ENCODE measurements at regions not wholly inside any gene's neighbourhood (a gene's known extent, or its start where the extent isn't known, plus 50 kb on each side); places are given as distances from the start of the nearest gene placed in this dataset.

- TF ChIP-seq HMGXB4 (CRISPR knock-in tag; IDR thresholded peaks at IDR 0.05; ENCODE audit: borderline replicate concordance) (no peak), BCL3 (IDR thresholded peaks at IDR 0.05) (no peak)
Observed at GRCh38 chr6:135638108-135638507, 140.6 kb upstream of the AHI1 start (continued).

GRCh38 chr6:135640048-135640447, 142.5 kb upstream of the AHI1 start:
- ChIA-PET CTCF (no interaction called here), POLR2A (no interaction called here)
- DNase-seq (ENCODE audit: low read depth in 1 of 2, low spot score in 1 of 2) (no peak), ATAC-seq (no peak), FAIRE-seq (no peak)
- Histone ChIP-seq H3K4me3 (no peak overlapping the region), H3K27ac (no peak overlapping the region), H3K9me3 (no peaks in the 10 kb centered on the region), H3K4me2 (no peak overlapping the region), H3K4me1 (no peaks in the 10 kb centered on the region)
- WGBS (ENCODE audit: missing lambda C conversion rate) = 80% methylated on average over 2 of the region's 2 CpGs
- no peak for TF ChIP-seq MAZ (IDR thresholded peaks at IDR 0.05; ENCODE audit: borderline replicate concordance, low read depth, low read length)
- TF ChIP-seq MAFK (IDR thresholded peaks at IDR 0.05; ENCODE audit: partially characterized antibody) = peak; percentile 73
- no peak for TF ChIP-seq POLR2A (IDR thresholded peaks at IDR 0.05; ENCODE audit: low read length)
- TF ChIP-seq TFCP2L1 (CRISPR knock-in tag; IDR thresholded peaks at IDR 0.05) = no peak

GRCh38 chr6:135640449-135641111, 143.0 kb upstream of the AHI1 start:
- Histone ChIP-seq H3K9me3 (no peaks in the 10 kb centered on the region), H3K4me3 (no peak overlapping the region), H3K4me1 (no peaks in the 10 kb centered on the region), H3K27ac (no peak overlapping the region), H3K4me2 (no peak overlapping the region)
- ChIA-PET CTCF (no interaction called here), POLR2A (no interaction called here)
- TF ChIP-seq ZSCAN20 (CRISPR knock-in tag; IDR thresholded peaks at IDR 0.05) (no peak), KDM1A (IDR thresholded peaks at IDR 0.05; ENCODE audit: low read depth) (no peak), PBX3 (IDR thresholded peaks at IDR 0.05) (no peak), GATA3 (IDR thresholded peaks at IDR 0.05; ENCODE audit: borderline replicate concordance) (no peak), FOSB (CRISPR knock-in tag; IDR thresholded peaks at IDR 0.05) (no peak), ZNF302 (CRISPR knock-in tag; IDR thresholded peaks at IDR 0.05) (no peak), RNF2 (IDR thresholded peaks at IDR 0.05; ENCODE audit: borderline replicate concordance, low read depth) (no peak), CBX8 (IDR thresholded peaks at IDR 0.05) (no peak), ELK1 (IDR thresholded peaks at IDR 0.05; ENCODE audit: low read depth, low read length) (no peak), HMGXB4 (CRISPR knock-in tag; IDR thresholded peaks at IDR 0.05; ENCODE audit: borderline replicate concordance) (no peak), HDAC2 (IDR thresholded peaks at IDR 0.05) (no peak), HES2 (IDR thresholded peaks at IDR 0.05) (no peak), BHLHE40 (IDR thresholded peaks at IDR 0.05; ENCODE audit: low read depth, low read length) (no peak), FOXS1 (CRISPR knock-in tag; IDR thresholded peaks at IDR 0.05) (no peak), ESRRA (IDR thresholded peaks at IDR 0.05; ENCODE audit: borderline replicate concordance, low read length) (no peak), JUNB (IDR thresholded peaks at IDR 0.05) (no peak), NPAS2 (CRISPR knock-in tag; IDR thresholded peaks at IDR 0.05; ENCODE audit: borderline replicate concordance) (no peak), JUN (IDR thresholded peaks at IDR 0.05) (no peak)
- TF ChIP-seq, protein P1, sequence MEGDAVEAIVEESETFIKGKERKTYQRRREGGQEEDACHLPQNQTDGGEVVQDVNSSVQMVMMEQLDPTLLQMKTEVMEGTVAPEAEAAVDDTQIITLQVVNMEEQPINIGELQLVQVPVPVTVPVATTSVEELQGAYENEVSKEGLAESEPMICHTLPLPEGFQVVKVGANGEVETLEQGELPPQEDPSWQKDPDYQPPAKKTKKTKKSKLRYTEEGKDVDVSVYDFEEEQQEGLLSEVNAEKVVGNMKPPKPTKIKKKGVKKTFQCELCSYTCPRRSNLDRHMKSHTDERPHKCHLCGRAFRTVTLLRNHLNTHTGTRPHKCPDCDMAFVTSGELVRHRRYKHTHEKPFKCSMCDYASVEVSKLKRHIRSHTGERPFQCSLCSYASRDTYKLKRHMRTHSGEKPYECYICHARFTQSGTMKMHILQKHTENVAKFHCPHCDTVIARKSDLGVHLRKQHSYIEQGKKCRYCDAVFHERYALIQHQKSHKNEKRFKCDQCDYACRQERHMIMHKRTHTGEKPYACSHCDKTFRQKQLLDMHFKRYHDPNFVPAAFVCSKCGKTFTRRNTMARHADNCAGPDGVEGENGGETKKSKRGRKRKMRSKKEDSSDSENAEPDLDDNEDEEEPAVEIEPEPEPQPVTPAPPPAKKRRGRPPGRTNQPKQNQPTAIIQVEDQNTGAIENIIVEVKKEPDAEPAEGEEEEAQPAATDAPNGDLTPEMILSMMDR (IDR thresholded peaks at IDR 0.05) = no peak
- TF ChIP-seq, protein P2, sequence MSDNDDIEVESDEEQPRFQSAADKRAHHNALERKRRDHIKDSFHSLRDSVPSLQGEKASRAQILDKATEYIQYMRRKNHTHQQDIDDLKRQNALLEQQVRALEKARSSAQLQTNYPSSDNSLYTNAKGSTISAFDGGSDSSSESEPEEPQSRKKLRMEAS (IDR thresholded peaks at IDR 0.05) = no peak
- no peak for DNase-seq (ENCODE audit: low read depth in 1 of 2, low spot score in 1 of 2)
- FAIRE-seq = no peak
- ATAC-seq = no peak
- WGBS (ENCODE audit: missing lambda C conversion rate) = 60% methylated on average over 3 of the region's 3 CpGs
